SK-N-SH (cell line): ENCODE measurements at regions not wholly inside any gene's neighbourhood (a gene's known extent, or its start where the extent isn't known, plus 50 kb on each side); places are given as distances from the start of the nearest gene placed in this dataset.

ENCODE experiments used
- EP300 ChIP-seq, 2 experiments: IDR thresholded peaks; 2 replicates each; pipeline versions ENCODE4 v1.4.0 to v1.6.1; 2012; ENCODE audit warnings: borderline replicate concordance in 1 of 2, low read depth in 1 of 2, low read length in 1 of 2
- EZH2phosphoT487 ChIP-seq: fragments of 200-600 bp; sonication (generic); IDR thresholded peaks from 2 replicates; pipeline ENCODE4 v1.6.1; 2017; ENCODE audit warnings: low read depth, mixed run types, mild to moderate bottlenecking, antibody characterized with exemption, moderate library complexity, borderline replicate concordance
- GABPA ChIP-seq: IDR thresholded peaks from 2 replicates; pipeline ENCODE4 v1.4.0; 2012; ENCODE audit warnings: low read depth, mild to moderate bottlenecking
- GATA2 ChIP-seq: sonication (generic); formaldehyde crosslinking; IDR thresholded peaks from 2 replicates; pipeline ENCODE4 v1.5.0; 2020; ENCODE audit warnings: mild to moderate bottlenecking, missing genetic modification reagents
- MXI1 ChIP-seq: IDR thresholded peaks from 2 replicates; pipeline ENCODE4 v1.6.1; 2012; ENCODE audit warnings: mild to moderate bottlenecking, low read depth, low read length, improper control_type of control experiment
- NRF1 ChIP-seq: IDR thresholded peaks from 2 replicates; pipeline ENCODE4 v1.6.1; 2012; ENCODE audit warnings: low read depth, mild to moderate bottlenecking, low read length
- POLR2AphosphoS5 ChIP-seq: IDR thresholded peaks from 2 replicates; pipeline ENCODE4 v1.6.1; 2012; ENCODE audit warnings: low read depth, low read length
- RAD21 ChIP-seq: IDR thresholded peaks from 2 replicates; pipeline ENCODE4 v1.6.1; 2012; ENCODE audit warnings: mild to moderate bottlenecking, low read length
- RCOR1 ChIP-seq: fragments of 150-350 bp; IDR thresholded peaks from 2 replicates; pipeline ENCODE4 v1.6.1; 2017; ENCODE audit warnings: antibody characterized with exemption, low read length
- TAF1 ChIP-seq: IDR thresholded peaks from 2 replicates; pipeline ENCODE4 v1.6.1; 2012; ENCODE audit warnings: low read depth, mild to moderate bottlenecking, low read length, moderate library complexity, borderline replicate concordance
- USF2 ChIP-seq: fragments of 150-350 bp; IDR thresholded peaks from 2 replicates; pipeline ENCODE4 v1.6.1; 2017; ENCODE audit warnings: antibody characterized with exemption, low read length, low read depth, borderline replicate concordance
- TF ChIP-seq, protein P1 (sequence below): IDR thresholded peaks from 2 replicates; pipeline ENCODE4 v1.4.0; 2012; ENCODE audit warnings: low read depth, borderline replicate concordance
- TF ChIP-seq, protein P2 (sequence below): fragments of 200-600 bp; sonication (generic); IDR thresholded peaks from 2 replicates; pipeline ENCODE4 v1.6.1; 2017; ENCODE audit warnings: antibody characterized with exemption, mild to moderate bottlenecking, moderate library complexity
- TF ChIP-seq, protein P3 (sequence below): IDR thresholded peaks from 2 replicates; pipeline ENCODE4 v1.4.0; 2012; ENCODE audit warnings: low read depth

DNA sequence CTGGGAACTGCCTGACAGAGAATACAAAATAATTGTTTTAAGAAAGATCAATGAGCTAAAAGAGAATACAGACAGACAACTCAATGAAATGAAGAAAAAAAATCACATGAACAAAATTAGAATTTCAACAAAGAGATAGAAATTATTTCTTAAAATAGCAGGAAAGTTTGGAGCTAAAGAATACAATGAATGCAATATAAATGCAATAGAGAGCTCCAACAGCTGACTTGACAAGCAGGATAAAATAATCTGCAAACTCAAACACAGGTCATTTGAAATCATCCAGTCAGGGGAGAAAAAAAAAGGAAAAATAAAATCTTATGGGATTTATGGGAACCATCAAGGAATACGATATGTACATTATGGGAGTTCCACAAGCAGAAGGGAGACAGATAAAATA, 902.7 kb upstream of the ZEB2 start:
- TF ChIP-seq POLR2AphosphoS5 (no peak), MXI1 (no peak), GABPA (no peak), RAD21 (no peak), RCOR1 (no peak), EP300 (IDR thresholded peaks at IDR 0.05; ENCODE audit: borderline replicate concordance in 1 of 2, low read depth in 1 of 2, low read length in 1 of 2) (no peak), EZH2phosphoT487 (no peak), NRF1 (no peak), USF2 (no peak), TAF1 (no peak), GATA2 (CRISPR knock-in tag) (no peak)
- TF ChIP-seq, protein P1, sequence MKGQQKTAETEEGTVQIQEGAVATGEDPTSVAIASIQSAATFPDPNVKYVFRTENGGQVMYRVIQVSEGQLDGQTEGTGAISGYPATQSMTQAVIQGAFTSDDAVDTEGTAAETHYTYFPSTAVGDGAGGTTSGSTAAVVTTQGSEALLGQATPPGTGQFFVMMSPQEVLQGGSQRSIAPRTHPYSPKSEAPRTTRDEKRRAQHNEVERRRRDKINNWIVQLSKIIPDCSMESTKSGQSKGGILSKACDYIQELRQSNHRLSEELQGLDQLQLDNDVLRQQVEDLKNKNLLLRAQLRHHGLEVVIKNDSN: no peak
- TF ChIP-seq, protein P2, sequence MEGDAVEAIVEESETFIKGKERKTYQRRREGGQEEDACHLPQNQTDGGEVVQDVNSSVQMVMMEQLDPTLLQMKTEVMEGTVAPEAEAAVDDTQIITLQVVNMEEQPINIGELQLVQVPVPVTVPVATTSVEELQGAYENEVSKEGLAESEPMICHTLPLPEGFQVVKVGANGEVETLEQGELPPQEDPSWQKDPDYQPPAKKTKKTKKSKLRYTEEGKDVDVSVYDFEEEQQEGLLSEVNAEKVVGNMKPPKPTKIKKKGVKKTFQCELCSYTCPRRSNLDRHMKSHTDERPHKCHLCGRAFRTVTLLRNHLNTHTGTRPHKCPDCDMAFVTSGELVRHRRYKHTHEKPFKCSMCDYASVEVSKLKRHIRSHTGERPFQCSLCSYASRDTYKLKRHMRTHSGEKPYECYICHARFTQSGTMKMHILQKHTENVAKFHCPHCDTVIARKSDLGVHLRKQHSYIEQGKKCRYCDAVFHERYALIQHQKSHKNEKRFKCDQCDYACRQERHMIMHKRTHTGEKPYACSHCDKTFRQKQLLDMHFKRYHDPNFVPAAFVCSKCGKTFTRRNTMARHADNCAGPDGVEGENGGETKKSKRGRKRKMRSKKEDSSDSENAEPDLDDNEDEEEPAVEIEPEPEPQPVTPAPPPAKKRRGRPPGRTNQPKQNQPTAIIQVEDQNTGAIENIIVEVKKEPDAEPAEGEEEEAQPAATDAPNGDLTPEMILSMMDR: no peak
- TF ChIP-seq, protein P3, sequence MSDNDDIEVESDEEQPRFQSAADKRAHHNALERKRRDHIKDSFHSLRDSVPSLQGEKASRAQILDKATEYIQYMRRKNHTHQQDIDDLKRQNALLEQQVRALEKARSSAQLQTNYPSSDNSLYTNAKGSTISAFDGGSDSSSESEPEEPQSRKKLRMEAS: no peak
